ENCODE measurements at regions not wholly inside any gene's neighbourhood (a gene's known extent, or its start where the extent isn't known, plus 50 kb on each side); places are given as distances from the start of the nearest gene placed in this dataset.

- CTCF ChIA-PET = no interaction called here
- DNase-seq (ENCODE audit: low read depth, low spot score) = no peak
- no peak overlapping the region for H3K4me3 ChIP-seq (ENCODE audit: low read depth, low read length)
- POLR2A ChIA-PET = no interaction called here
- TF ChIP-seq, protein P1, sequence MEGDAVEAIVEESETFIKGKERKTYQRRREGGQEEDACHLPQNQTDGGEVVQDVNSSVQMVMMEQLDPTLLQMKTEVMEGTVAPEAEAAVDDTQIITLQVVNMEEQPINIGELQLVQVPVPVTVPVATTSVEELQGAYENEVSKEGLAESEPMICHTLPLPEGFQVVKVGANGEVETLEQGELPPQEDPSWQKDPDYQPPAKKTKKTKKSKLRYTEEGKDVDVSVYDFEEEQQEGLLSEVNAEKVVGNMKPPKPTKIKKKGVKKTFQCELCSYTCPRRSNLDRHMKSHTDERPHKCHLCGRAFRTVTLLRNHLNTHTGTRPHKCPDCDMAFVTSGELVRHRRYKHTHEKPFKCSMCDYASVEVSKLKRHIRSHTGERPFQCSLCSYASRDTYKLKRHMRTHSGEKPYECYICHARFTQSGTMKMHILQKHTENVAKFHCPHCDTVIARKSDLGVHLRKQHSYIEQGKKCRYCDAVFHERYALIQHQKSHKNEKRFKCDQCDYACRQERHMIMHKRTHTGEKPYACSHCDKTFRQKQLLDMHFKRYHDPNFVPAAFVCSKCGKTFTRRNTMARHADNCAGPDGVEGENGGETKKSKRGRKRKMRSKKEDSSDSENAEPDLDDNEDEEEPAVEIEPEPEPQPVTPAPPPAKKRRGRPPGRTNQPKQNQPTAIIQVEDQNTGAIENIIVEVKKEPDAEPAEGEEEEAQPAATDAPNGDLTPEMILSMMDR (IDR thresholded peaks at IDR 0.05; ENCODE audit: insufficient read depth, low read length, missing control alignments) = no peak
These were observed 397.7 kb upstream of the SMARCA2 start for GRCh38 chr9:1617419-1617818.

DNA sequence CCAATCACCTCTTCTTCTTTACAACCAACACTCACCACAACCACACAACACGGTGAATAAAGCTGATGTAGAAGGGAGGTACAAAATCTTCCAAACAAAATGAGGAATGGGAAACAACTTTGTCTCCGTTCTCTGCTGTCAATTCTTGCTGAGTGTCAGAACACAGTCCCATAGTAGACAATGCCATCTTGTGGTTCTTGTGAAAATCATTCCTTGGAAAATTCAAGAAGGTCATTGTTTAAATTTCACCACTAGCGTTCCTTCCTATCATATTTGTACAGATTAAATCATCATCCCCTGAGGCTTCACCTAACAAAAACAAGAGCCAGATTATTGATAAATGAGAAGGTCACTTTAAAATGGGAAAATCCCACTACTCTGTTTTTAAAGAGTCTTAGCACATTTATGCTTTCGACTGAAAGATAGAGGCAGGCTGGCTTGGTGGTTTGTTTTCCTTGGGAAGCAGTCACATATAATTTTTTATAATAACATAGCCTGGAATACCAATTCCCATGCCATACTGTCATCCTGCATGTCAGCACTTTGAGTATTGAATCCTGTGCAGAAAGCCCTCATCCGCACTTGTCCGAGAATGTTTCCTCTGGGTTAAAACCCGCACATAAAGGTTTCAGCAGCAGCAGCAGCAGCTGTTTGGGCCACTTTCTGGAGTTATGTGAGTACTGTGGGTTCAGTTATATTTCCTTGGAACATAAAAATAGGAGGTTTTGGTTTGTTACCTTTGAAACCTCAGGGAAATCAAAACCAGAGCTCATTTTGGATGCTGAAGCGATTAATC lies 395.0 kb upstream of the SMARCA2 start:
- no peak for DNase-seq (ENCODE audit: low read depth, low spot score)
- CTCF ChIA-PET = no interaction called here
- POLR2A ChIA-PET = no interaction called here
- TF ChIP-seq, protein P1 (IDR thresholded peaks at IDR 0.05; ENCODE audit: insufficient read depth, low read length, missing control alignments) = no peak
- H3K4me3 ChIP-seq (ENCODE audit: low read depth, low read length) = no peak overlapping the region

DNA sequence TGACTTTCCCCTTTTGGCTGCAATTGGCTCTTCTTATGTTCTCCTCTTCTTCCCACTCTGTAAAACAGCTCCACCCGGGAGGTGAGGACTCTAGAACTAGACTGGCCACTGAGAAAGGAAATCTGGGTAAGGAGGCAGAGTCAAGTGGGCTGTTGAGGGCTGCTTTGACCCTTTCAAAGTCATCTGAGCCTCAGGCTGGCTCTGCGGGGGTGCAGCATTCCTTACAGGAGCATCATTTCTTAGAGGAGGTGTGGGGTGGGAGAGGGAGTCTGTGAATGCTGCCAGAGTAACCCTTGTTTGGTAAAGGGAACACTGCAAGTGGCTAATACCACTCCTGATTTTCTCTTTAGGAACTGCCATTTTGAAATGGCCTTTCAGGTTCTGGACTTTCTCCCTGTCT lies 377.7 kb upstream of the SMARCA2 start:
- no peak for DNase-seq (ENCODE audit: low read depth, low spot score)
- CTCF ChIA-PET = no interaction called here
- TF ChIP-seq, protein P1 (IDR thresholded peaks at IDR 0.05; ENCODE audit: insufficient read depth, low read length, missing control alignments) = no peak
- POLR2A ChIA-PET = no interaction called here
- no peak overlapping the region for H3K4me3 ChIP-seq (ENCODE audit: low read depth, low read length)

GRCh38 chr9:1639166-1639565 lies 376.0 kb upstream of the SMARCA2 start:
- DNase-seq (ENCODE audit: low read depth, low spot score) = no peak
- no peak overlapping the region for H3K4me3 ChIP-seq (ENCODE audit: low read depth, low read length)
- TF ChIP-seq, protein P1 (IDR thresholded peaks at IDR 0.05; ENCODE audit: insufficient read depth, low read length, missing control alignments) = no peak
- ChIA-PET POLR2A (no interaction called here), CTCF (no interaction called here)

DNA sequence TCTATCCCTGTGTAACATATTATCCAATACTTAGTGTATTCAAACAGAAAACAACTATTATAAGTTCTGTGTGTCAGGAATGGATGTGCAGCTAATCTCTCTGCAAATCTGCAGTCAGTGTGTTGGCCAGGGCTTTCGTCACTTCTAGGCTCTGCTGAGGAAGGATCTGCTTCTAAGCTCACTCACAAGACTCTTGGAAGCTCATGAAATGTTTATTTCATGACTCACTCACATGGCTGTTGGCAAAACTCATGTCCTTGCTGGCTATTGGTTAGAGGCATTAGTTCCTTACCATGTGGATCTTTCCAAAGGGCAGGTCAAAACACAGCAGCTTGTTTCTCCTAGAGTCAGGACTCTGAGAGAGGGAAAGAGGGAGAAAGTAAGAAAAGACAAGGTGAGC lies 367.4 kb upstream of the SMARCA2 start:
- TF ChIP-seq, protein P1 (IDR thresholded peaks at IDR 0.05; ENCODE audit: insufficient read depth, low read length, missing control alignments) = no peak
- DNase-seq (ENCODE audit: low read depth, low spot score) = no peak
- no peak overlapping the region for H3K4me3 ChIP-seq (ENCODE audit: low read depth, low read length)
- CTCF ChIA-PET = no interaction called here
- POLR2A ChIA-PET = no interaction called here

- POLR2A ChIA-PET = no interaction called here
These were observed 361.9 kb upstream of the SMARCA2 start for GRCh38 chr9:1653282-1653681.

More at GRCh38 chr9:1653282-1653681, 361.9 kb upstream of the SMARCA2 start:
- no peak overlapping the region for H3K4me3 ChIP-seq (ENCODE audit: low read depth, low read length)
- no peak for DNase-seq (ENCODE audit: low read depth, low spot score)
- CTCF ChIA-PET = no interaction called here
- TF ChIP-seq, protein P1 (IDR thresholded peaks at IDR 0.05; ENCODE audit: insufficient read depth, low read length, missing control alignments) = no peak

Measured in AG04449 (cell line).